ENCODE measurements at regions not wholly inside any gene's neighbourhood (a gene's known extent, or its start where the extent isn't known, plus 50 kb on each side); places are given as distances from the start of the nearest gene placed in this dataset.

GRCh38 chr9:107976767-107977166, 487.2 kb upstream of the KLF4 start:
- no peaks in the 10 kb centered on the region for H4K20me1 ChIP-seq (replicated peaks; ENCODE audit: control insufficient read depth, extremely low read depth, insufficient read depth, low read length)
- H3K4me1 ChIP-seq (ENCODE audit: control insufficient read depth, extremely low read depth, insufficient read depth, low read length), result no peaks in the 10 kb centered on the region
- no peak overlapping the region for H3K27ac ChIP-seq (ENCODE audit: insufficient read depth, low read depth, low read length)
- no peaks in the 10 kb centered on the region for H3K79me2 ChIP-seq (ENCODE audit: control insufficient read depth, insufficient read depth, low read length)
- POLR2A ChIA-PET, result no interaction called here
- BruUV-seq (replicated peaks), result no TSS peak
- no peak for FAIRE-seq
- no peak overlapping the region for H3K4me2 ChIP-seq (ENCODE audit: insufficient read depth, low read length)
- H3K9me1 ChIP-seq (replicated peaks; ENCODE audit: control insufficient read depth, extremely low read depth, insufficient read depth, low read length), result no peaks in the 10 kb centered on the region
- no peaks in the 10 kb centered on the region for H3K36me3 ChIP-seq (ENCODE audit: control insufficient read depth in 2 of 2, extremely low read depth in 1 of 2, insufficient read depth in 2 of 2, low read length in 2 of 2)
- H3K9ac ChIP-seq (replicated peaks; ENCODE audit: extremely low read depth, insufficient read depth, low read length), result no peak overlapping the region
- DNase-seq (ENCODE audit: low read depth, low spot score), result no peak
- no peaks in the 10 kb centered on the region for H3K27me3 ChIP-seq (ENCODE audit: control insufficient read depth in 2 of 2, insufficient read depth in 2 of 2, low read length in 2 of 2)
- dilution Hi-C loops (cut with MboI; ENCODE audit: extremely low pct_ligation_motif_present, low sequenced_read_pairs), result no loop called here
- no peak overlapping the region for H2AFZ ChIP-seq (ENCODE audit: low read depth, low read length)
- CTCF ChIA-PET, result no interaction called here
- no peaks in the 10 kb centered on the region for H3K9me3 ChIP-seq (replicated peaks; ENCODE audit: control insufficient read depth, insufficient read depth, low read length)
- intact Hi-C loops (cut with micrococcal nuclease), result no loop called here
- no peak for TF ChIP-seq JUN (IDR thresholded peaks at IDR 0.05; ENCODE audit: borderline replicate concordance, insufficient read depth, insufficient read length, low read depth)
- TF ChIP-seq MAX (IDR thresholded peaks at IDR 0.05; ENCODE audit: insufficient read depth, insufficient read length), result no peak
- no peak for TF ChIP-seq MYC (IDR thresholded peaks at IDR 0.05; ENCODE audit: low read depth, low read length)
- TF ChIP-seq GATA2 (IDR thresholded peaks at IDR 0.05; ENCODE audit: insufficient read depth, insufficient read length, low read depth, low read length), result no peak
- TF ChIP-seq POLR2A (IDR thresholded peaks at IDR 0.05; ENCODE audit: low read depth, low read length), result no peak
- no peak for TF ChIP-seq CTCF (IDR thresholded peaks at IDR 0.05; ENCODE audit: extremely low read depth in 1 of 2, insufficient read depth in 1 of 2, low read depth in 1 of 2, low read length in 2 of 2)
- TF ChIP-seq POLR2AphosphoS5 (IDR thresholded peaks at IDR 0.05; ENCODE audit: insufficient read depth, low read depth, low read length), result no peak
- TF ChIP-seq FOS (IDR thresholded peaks at IDR 0.05; ENCODE audit: borderline replicate concordance, insufficient read depth, low read length), result no peak
- TF ChIP-seq EZH2 (IDR thresholded peaks at IDR 0.05; ENCODE audit: borderline replicate concordance, low read depth, low read length, severe bottlenecking), result no peak
- H3K4me3 ChIP-seq (replicated peaks in 1 of 3; ENCODE audit: insufficient read depth in 1 of 3, low read depth in 1 of 3, low read length in 3 of 3), result no peak overlapping the region

Measured in endothelial cell of umbilical vein (primary cell).